Activated CD4-positive, alpha-beta T cell treated with anti-CD3 and anti-CD28 coated beads for 4 hours (primary cell): ENCODE measurements at regions not wholly inside any gene's neighbourhood (a gene's known extent, or its start where the extent isn't known, plus 50 kb on each side); places are given as distances from the start of the nearest gene placed in this dataset.

ENCODE experiments used
- DNase-seq, 2 donors: peaks; one replicate each; pipeline ENCODE4 v3.0.0-alpha.2; 2020

DNA sequence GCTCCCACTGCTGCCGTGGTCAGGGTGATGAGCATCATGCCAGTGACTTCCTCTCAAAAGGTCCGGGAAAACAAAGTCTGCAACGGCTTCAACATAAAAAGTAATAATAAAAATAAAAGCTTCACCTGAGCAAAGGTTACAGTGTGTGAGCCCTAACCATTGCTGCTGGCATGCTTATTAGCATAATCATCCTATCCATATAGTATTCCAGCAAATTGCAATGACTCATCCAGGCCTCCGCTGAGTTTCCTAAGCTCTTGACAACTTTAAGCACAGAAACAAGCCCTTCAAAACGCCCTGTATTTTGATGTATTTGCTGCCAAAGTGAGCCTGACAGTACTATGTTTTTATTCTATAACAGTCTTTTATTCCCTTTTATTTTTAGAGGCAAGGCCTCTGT is 100.5 kb downstream of the AASDH start:
- no peak for DNase-seq

GRCh38 chr4:56283375-56283774 is 103.9 kb downstream of the AASDH start:
- DNase-seq: no peak

DNA sequence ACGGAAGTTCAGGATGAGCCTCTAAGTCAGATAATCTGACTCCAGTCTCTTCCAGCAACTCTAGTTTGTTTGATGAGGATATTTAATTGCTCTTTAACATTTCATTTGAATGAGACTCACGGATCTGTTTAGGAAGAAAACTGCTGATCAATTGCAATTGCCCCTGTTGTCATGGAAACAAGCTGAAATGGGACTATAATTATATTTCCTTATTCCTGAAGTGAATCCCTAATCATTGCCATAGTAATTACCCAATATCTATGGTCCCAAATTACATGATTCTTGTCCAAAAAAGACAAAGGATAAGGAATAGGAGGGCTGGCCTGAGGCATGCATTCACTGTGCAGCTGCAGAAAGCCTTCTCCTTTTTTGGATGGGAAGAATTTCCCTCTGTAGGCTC is 105.3 kb downstream of the AASDH start:
- DNase-seq: no peak

- no peak for DNase-seq
Observed at GRCh38 chr4:56276547-56276946, 110.7 kb downstream of the AASDH start.

- DNase-seq: no peak
Observed at GRCh38 chr4:56273391-56273790, 113.9 kb downstream of the AASDH start.

DNA sequence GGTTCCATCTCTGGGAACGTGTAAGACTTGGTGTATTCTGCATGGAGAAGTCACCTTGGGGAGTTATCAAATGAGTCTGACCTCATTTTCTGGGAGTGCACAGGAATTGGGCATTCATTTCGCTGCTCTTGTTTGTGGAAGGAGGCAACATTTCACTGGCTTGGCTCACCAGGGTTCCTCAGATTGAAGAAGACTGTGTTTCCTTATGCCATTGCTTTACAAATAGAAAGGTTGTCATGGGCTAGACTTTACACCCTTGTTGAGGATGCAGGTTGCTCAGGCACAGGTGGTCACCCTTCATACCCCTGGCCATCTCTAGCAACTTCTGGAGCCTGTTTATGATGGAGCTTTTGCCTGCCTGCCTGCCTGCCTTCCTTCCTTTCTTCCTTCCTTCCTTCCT is 114.4 kb downstream of the AASDH start:
- no peak for DNase-seq

- no peak for DNase-seq
Observed at GRCh38 chr4:56272003-56272402, 115.3 kb downstream of the AASDH start.

DNA sequence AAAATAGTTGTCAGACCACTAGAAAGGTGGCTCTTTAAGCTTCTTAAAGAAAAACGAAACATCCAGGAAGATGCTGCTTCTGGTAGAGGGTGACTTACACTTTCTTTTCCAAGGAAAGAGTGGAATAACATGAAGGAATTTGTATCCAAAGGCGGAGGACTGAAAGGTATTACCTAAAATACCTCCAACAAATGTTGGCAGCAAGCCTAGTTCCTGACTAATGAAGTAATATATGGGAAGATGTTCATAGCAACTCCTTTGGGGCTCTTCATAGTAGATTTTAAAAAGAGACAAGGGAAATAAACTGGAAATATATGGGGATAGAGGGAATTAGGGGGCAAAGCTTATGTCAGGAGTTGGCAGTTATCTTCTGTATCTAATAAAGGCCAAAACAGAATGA is 116.2 kb downstream of the AASDH start:
- DNase-seq: no peak

GRCh38 chr4:56267558-56267957 is 119.7 kb downstream of the AASDH start:
- no peak for DNase-seq

- no peak for DNase-seq
Observed at GRCh38 chr4:56264873-56265272, 122.4 kb downstream of the AASDH start.

DNA sequence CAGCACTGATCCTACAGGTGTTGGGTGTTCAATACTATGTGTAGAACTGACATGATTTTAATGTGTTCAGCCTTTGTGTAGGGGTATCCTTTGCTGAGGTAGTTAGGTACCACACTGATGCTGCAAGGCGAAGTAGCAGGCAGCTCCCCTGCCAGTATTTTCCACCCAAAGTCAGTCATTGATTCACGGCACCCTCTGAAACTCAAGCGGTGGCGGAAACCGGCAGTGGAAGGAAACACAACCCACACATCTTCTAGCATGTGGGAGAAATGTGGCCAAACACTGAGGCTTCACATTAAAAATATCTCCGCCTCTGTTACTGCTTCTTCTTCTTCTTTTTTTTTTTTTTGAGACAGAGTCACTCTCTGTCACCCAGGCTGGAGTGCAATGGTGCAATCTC is 126.3 kb downstream of the AASDH start:
- DNase-seq: peak; percentile 29 to 32

DNA sequence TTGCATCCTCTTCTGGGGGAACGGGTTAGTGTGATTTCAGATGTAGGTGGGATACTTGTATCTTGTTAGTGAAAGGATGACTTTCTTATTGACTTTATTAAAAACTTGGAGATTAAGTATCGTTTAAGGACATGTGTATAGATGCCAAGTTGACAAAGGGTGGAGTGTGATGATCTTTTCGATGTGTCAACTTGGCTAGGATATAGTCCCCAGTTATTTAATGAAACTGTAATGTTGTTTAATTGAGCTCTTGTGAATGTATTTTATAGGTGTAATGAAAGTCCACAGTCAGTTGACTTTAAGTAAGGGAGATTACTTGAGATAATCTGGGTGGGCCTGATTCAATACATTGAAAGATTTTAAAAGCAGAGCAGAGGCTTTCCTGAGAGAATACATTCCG is 127.0 kb downstream of the AASDH start:
- DNase-seq: no peak

GRCh38 chr4:56259655-56260054 is 127.6 kb downstream of the AASDH start:
- DNase-seq: no peak

DNA sequence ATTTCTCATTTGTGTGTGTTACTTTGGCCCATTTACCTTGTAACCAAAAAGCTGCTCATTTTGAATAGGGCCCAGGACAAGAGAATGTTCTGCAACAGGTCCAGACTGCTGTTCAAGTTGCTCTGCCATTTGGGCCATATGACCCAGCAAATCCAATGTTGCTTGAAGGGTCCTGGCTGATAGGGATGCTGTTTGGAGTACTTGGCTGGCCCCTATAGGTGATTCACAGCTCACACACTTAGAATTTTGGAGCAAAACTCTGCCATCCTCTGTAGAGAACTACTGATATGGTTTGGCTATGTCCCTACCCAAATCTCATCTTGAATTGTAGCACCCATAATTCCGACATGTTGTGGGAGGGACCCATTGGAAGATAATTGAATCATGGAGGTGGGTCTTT is 131.5 kb downstream of the AASDH start:
- DNase-seq: no peak

DNA sequence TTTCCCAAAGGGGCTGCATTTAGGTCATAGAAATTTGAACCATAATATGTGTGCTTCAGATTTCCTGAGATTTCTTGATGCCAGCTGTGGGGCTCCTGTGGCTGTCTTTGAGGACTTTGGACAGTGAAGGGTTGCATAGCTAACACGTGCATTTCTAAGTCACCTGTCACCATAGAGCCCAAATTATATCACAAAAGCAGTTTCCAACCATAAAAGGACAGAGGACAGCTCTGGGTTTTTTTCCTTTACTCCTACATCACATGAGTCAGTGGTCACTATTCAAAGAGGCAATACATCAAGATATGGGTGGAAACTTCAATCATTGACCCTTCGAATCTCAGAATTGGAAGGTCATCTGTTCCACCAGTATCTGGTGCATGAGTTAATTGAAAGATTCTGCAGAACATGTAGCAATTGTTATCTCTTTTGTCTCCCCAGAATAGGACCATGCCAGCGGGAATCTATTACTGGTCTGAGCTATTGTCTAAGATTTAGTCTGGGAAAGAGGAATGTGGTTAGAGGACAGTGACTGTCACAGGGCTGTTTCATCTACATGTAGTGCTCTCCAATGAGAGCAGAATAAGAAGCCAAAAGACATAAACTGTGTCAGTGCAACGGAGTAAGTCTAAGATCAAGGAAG is 133.5 kb downstream of the AASDH start:
- DNase-seq: no peak

DNA sequence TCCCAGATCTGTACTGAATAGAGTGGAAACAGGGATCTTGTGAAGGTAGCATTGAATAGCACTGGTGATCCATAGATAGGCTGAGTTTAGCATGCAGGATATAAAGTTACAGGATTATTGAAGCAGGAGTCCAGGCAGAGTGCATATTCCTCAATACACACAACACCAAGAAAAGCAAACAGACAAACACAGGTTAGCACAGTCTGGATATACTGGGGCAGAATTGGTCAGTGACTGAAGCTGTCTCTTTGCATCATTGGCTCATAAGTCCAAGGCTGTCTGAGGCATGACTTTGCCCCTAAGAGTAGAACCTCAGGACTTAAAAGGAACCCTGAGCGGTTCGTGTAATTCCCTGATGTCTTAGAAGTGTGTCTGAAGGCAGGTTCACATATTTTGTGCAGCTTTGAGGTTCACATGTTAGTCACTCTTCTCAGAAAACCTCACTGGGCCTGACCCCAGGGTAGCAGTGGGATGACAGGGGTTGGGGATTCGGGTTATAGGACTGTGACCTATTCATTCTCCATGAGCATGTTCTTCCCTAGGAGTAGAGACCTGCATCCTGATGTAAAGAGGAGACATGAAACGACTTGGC is 134.6 kb downstream of the AASDH start:
- no peak for DNase-seq

GRCh38 chr4:56251556-56251955 is 135.7 kb downstream of the AASDH start:
- no peak for DNase-seq

GRCh38 chr4:56250776-56251175 is 136.5 kb downstream of the AASDH start:
- no peak for DNase-seq

DNA sequence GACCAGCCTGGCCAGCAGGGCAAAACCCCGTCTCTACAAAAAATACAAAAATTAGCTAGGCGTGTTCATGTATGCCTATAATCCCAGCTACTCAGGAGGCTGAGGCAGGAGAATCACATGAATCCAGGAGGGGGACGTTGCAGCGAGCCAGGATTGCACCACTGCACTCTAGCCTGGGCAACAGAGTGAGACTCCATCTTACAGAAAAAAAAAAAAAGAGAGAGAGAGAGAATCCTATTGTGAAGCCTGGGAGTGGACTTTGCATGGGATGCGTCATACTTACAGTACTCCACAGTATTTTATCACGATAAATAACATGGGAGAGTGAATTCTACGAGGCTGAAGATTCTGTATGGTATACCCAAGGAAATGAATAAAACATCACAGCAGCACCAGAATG is 139.6 kb downstream of the AASDH start:
- no peak for DNase-seq

DNA sequence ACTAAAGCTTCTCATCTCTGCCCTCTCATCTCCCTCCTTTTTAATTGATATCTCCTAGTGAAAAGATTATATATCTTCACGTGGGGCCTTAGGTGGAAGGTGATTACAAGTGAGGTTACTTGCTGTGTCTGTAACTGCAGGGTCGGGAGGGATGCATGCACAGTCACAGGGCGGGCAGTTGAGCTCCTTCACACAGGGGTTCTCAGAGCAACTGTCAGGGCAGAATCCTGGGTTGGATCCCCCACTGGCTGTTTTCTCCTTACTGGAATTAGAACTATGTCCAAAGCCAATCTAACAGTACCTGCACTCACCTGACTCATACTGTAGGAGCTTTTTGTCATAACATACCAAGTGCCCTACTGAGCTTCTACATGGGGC is 141.1 kb downstream of the AASDH start:
- DNase-seq: no peak

DNA sequence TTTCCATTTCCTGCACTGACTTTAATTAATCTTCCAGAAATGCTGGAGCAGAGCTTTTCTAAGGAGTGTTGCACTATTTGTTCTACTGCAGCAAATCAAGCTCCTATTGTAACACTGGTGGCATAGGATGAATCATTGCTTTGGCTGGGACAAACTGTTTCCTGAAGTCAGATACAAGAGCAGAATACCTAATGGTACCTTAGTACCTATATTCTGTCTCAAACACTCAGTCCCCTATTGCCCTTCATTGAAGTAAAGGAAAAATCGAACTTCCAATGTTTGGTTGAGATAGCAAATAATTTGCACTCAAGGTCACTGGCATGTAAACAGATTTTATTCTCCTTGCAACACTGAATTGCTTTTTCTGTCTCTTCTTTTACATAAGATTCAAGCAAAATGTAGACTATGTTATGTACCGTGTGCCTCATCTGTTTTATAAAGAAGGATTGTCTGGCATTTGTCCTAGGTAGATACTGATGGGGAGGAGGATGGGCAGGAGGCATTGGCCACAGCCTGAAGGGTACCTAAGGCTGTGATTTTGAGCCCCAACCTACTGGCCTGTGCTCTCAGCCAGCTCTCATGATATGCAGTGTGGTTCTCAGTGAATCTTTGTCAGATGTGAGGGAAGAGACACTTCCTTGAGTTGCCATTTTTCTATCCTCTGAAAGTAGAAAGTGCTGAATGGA is 141.6 kb downstream of the AASDH start:
- DNase-seq: no peak

- no peak for DNase-seq
Observed at GRCh38 chr4:56244681-56245080, 142.6 kb downstream of the AASDH start.

DNA sequence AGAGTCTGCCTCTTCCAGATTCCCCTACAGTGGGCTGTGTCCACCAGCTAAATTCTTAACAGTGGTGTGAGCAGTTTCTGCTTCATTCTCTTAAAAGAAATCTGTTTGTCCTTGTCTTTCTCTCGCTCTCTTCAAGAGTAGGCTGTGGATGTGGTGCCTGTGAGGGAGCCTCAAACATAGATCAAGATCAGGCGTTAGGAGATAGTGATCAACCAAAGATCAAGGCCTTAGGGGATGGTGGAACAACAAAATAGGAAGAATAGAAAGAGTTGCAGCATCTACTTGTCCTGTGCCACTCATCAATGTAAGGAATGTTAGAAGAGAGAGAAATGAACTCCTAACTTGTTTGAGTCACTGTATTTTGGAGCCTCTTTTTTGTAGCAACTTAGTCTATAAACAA is 144.2 kb downstream of the AASDH start:
- DNase-seq: no peak

GRCh38 chr4:56241500-56241899 is 145.8 kb downstream of the AASDH start:
- no peak for DNase-seq
